HepG2 (cell line): ENCODE measurements at regions not wholly inside any gene's neighbourhood (a gene's known extent, or its start where the extent isn't known, plus 50 kb on each side); places are given as distances from the start of the nearest gene placed in this dataset.

ENCODE experiments used
- ARID5B ChIP-seq: IDR thresholded peaks from 2 replicates; pipeline ENCODE4 v1.4.0; 2020; ENCODE audit warnings: mild to moderate bottlenecking, missing genetic modification reagents
- CENPT ChIP-seq: sonication (generic); formaldehyde crosslinking; IDR thresholded peaks from 2 replicates; pipeline ENCODE4 v1.8.0; 2022; ENCODE audit warnings: low read depth, mild to moderate bottlenecking, moderate library complexity, missing genetic modification reagents
- CTCF ChIP-seq: sonication (generic); formaldehyde crosslinking; IDR thresholded peaks from 2 replicates; pipeline ENCODE4 v1.5.0; 2020; ENCODE audit warnings: mild to moderate bottlenecking, missing genetic modification reagents, moderate library complexity
- HNRNPL ChIP-seq: fragments of 200-400 bp; formaldehyde crosslinking; IDR thresholded peaks from 2 replicates; pipeline ENCODE4 v1.6.1; 2017; ENCODE audit warnings: mild to moderate bottlenecking, low read depth, low read length
- POLR2AphosphoS5 ChIP-seq: IDR thresholded peaks from 2 replicates; pipeline ENCODE4 v1.6.1; 2012; ENCODE audit warnings: low read depth, low read length
- SUZ12 ChIP-seq: fragments of 150-350 bp; IDR thresholded peaks from 2 replicates; pipeline ENCODE4 v1.6.1; 2014; ENCODE audit warnings: low read depth, low read length
- ZNF10 ChIP-seq: sonication (generic); formaldehyde crosslinking; IDR thresholded peaks from 2 replicates; pipeline ENCODE4 v1.4.0; 2020; ENCODE audit warnings: mild to moderate bottlenecking, low read depth, missing genetic modification reagents, borderline replicate concordance

- TF ChIP-seq ARID5B (CRISPR knock-in tag): no peak
- no peak for TF ChIP-seq CTCF
- TF ChIP-seq CENPT (CRISPR knock-in tag): no peak
- no peak for TF ChIP-seq ZNF10
- no peak for TF ChIP-seq HNRNPL
- TF ChIP-seq POLR2AphosphoS5: no peak
- no peak for TF ChIP-seq SUZ12
Observed at GRCh38 chr2:16068552-16068940, 128.2 kb downstream of the MYCN start.
